ENCODE measurements at regions not wholly inside any gene's neighbourhood (a gene's known extent, or its start where the extent isn't known, plus 50 kb on each side); places are given as distances from the start of the nearest gene placed in this dataset.

GRCh38 chr6:113361014-113361645 is 496.0 kb upstream of the MARCKS start:
- H3K27ac ChIP-seq (ENCODE audit: low read length): no peak overlapping the region
- intact Hi-C loops (cut with micrococcal nuclease; ENCODE audit: unreplicated experiment) (no loop called here), in situ Hi-C loops (cut with HindIII; ENCODE audit: low pct_unique_long_range_greater_than_20kb, low sequenced_read_pairs) (no loop called here)
- H3K36me3 ChIP-seq (ENCODE audit: control insufficient read depth, insufficient read depth, low read length): no peaks in the 10 kb centered on the region
- TF ChIP-seq CTCF (IDR thresholded peaks at IDR 0.05): no peak
- TF ChIP-seq REST (IDR thresholded peaks at IDR 0.05; ENCODE audit: insufficient read depth in 1 of 2, low read depth in 2 of 2, low read length in 1 of 2): no peak
- no peak for TF ChIP-seq POLR2AphosphoS5 (IDR thresholded peaks at IDR 0.05; ENCODE audit: low read depth, low read length)
- no peak for DNase-seq (ENCODE audit: low read depth, low spot score)
- no peaks in the 10 kb centered on the region for H3K4me1 ChIP-seq (ENCODE audit: control insufficient read depth, insufficient read depth, low read length)
- ATAC-seq: no peak
- H3K27me3 ChIP-seq (ENCODE audit: control insufficient read depth, insufficient read depth, low read length): no peaks in the 10 kb centered on the region
- ChIA-PET POLR2A (no interaction called here), CTCF (no interaction called here)
- H3K9me3 ChIP-seq (ENCODE audit: control insufficient read depth, insufficient read depth, low read depth, low read length): no peaks in the 10 kb centered on the region
- BruUV-seq (replicated peaks): no TSS peak
- H3K4me3 ChIP-seq (ENCODE audit: low read depth in 2 of 2, low read length in 2 of 2): no peak overlapping the region

- H3K9me3 ChIP-seq (ENCODE audit: control insufficient read depth, insufficient read depth, low read depth, low read length): no peaks in the 10 kb centered on the region
- TF ChIP-seq REST (IDR thresholded peaks at IDR 0.05; ENCODE audit: insufficient read depth in 1 of 2, low read depth in 2 of 2, low read length in 1 of 2) (no peak), CTCF (IDR thresholded peaks at IDR 0.05) (no peak), TCF7L2 (IDR thresholded peaks at IDR 0.05; ENCODE audit: low read depth, low read length) (no peak), POLR2AphosphoS5 (IDR thresholded peaks at IDR 0.05; ENCODE audit: low read depth, low read length) (no peak), SIN3A (IDR thresholded peaks at IDR 0.05; ENCODE audit: borderline replicate concordance, insufficient read depth, low read depth, low read length) (no peak)
- H3K4me1 ChIP-seq (ENCODE audit: control insufficient read depth, insufficient read depth, low read length): no peaks in the 10 kb centered on the region
- no peak overlapping the region for H3K27ac ChIP-seq (ENCODE audit: low read length)
- no peak for DNase-seq (ENCODE audit: low read depth, low spot score)
- in situ Hi-C loops (cut with HindIII; ENCODE audit: low pct_unique_long_range_greater_than_20kb, low sequenced_read_pairs) (no loop called here), intact Hi-C loops (cut with micrococcal nuclease; ENCODE audit: unreplicated experiment) (no loop called here)
- no peak for ATAC-seq
- CTCF ChIA-PET: interaction anchor here (0.6 kb wide), 1 partner anchor 1183 kb away, joined by 8 read pairs; no protein-coding TSS in a partner anchor
- no peak overlapping the region for H3K4me3 ChIP-seq (ENCODE audit: low read depth in 2 of 2, low read length in 2 of 2)
- no peaks in the 10 kb centered on the region for H3K36me3 ChIP-seq (ENCODE audit: control insufficient read depth, insufficient read depth, low read length)
- BruUV-seq (replicated peaks): no TSS peak
- POLR2A ChIA-PET: no interaction called here
- no peaks in the 10 kb centered on the region for H3K27me3 ChIP-seq (ENCODE audit: control insufficient read depth, insufficient read depth, low read length)
Measured at GRCh38 chr6:113362301-113363047, 494.7 kb upstream of the MARCKS start.
